Lower lobe of right lung (tissue), 2 donors: ENCODE measurements at regions not wholly inside any gene's neighbourhood (a gene's known extent, or its start where the extent isn't known, plus 50 kb on each side); places are given as distances from the start of the nearest gene placed in this dataset.
"Not testable (repeated sequence)": the region's sequence is repeated elsewhere in the genome, so short reads cannot be mapped to it uniquely, and the experiment has no call there.

Source experiments
- ATAC-seq, 2 donors: fragments of 200-7000 bp; cut with Tn5 transposase; one replicate each; pipeline ENCODE4 v1.9.1; 2020 to 2022; ENCODE audit warnings: mild to moderate bottlenecking in 2 of 2, moderate library complexity in 2 of 2
- DNase-seq: peaks from one replicate; pipeline ENCODE4 v3.0.0-alpha.2; 2020
- H3K27ac ChIP-seq: fragments of 200-600 bp; one replicate; pipeline ENCODE4 v1.8.0; 2022
- H3K27me3 ChIP-seq: fragments of 200-600 bp; one replicate; pipeline ENCODE4 v1.8.0; 2022; ENCODE audit warnings: low read depth
- H3K36me3 ChIP-seq: fragments of 200-600 bp; one replicate; pipeline ENCODE4 v1.8.0; 2022; ENCODE audit warnings: mild to moderate bottlenecking
- H3K4me1 ChIP-seq: fragments of 200-600 bp; one replicate; pipeline ENCODE4 v1.8.0; 2022
- H3K4me3 ChIP-seq: fragments of 200-600 bp; one replicate; pipeline ENCODE4 v1.8.0; 2022; ENCODE audit warnings: mild to moderate bottlenecking
- H3K9me3 ChIP-seq: fragments of 200-600 bp; one replicate; pipeline ENCODE4 v1.8.0; 2022
- intact Hi-C: fragments of 100-400 bp; cut with DNase I; formaldehyde crosslinking; loops from one replicate; pipeline ENCODE4 v1.11.0; 2022
- TF ChIP-seq, protein P1 (sequence below): fragments of 200-600 bp; IDR thresholded peaks from one replicate; pipeline ENCODE4 v1.8.0; 2022; ENCODE audit warnings: antibody characterized with exemption, mild to moderate bottlenecking
- donor health status: DM: no; HTN: yes; CAD: no; lungs with severe emphysema.

DNA sequence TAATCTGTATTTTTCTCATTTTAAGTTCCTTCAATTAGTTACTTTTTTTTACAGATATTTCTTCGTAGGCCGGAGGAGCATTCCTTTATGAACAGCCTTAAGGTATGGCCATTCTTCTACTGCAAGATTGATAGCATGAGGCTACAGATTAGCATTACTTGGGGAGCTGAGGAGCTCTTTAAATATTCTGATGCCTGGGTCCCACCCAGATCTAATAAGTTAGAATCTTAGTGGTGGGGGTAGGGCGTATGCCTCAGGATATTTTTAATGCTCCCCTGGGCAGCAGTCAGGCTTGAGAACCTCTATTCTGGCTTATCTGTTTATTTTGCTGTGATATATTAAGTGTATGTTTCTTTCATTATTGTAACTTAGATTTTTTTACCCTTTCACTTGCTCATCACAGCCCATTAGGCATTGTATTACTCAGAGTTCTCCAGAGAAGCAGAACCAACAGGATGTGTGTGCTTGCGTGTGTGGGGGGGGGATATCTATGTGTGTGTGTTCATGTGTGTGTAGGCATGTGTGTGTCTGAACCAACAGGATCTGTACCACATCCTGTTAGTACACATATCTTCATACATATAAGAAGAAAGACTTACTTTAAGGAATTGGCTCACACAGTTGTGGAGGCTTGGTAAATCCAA lies 91.8 kb upstream of the MTAP start:
- no peak for DNase-seq
- Histone ChIP-seq H3K4me3 (no peak overlapping the region), H3K4me1 (no peaks in the 10 kb centered on the region), H3K27ac (no peak overlapping the region), H3K27me3 (no peaks in the 10 kb centered on the region), H3K9me3 (no peaks in the 10 kb centered on the region), H3K36me3 (no peaks in the 10 kb centered on the region)
- intact Hi-C loops, result no loop called here
- no peak for ATAC-seq
- TF ChIP-seq, protein P1, sequence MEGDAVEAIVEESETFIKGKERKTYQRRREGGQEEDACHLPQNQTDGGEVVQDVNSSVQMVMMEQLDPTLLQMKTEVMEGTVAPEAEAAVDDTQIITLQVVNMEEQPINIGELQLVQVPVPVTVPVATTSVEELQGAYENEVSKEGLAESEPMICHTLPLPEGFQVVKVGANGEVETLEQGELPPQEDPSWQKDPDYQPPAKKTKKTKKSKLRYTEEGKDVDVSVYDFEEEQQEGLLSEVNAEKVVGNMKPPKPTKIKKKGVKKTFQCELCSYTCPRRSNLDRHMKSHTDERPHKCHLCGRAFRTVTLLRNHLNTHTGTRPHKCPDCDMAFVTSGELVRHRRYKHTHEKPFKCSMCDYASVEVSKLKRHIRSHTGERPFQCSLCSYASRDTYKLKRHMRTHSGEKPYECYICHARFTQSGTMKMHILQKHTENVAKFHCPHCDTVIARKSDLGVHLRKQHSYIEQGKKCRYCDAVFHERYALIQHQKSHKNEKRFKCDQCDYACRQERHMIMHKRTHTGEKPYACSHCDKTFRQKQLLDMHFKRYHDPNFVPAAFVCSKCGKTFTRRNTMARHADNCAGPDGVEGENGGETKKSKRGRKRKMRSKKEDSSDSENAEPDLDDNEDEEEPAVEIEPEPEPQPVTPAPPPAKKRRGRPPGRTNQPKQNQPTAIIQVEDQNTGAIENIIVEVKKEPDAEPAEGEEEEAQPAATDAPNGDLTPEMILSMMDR, result no peak

GRCh38 chr9:21711504-21711903 lies 90.9 kb upstream of the MTAP start:
- H3K27me3 ChIP-seq, result peaks cover under 1% of the 10 kb centered on the region
- DNase-seq (no peak), ATAC-seq (no peak)
- TF ChIP-seq, protein P1, result no peak
- H3K4me3 ChIP-seq, result no peak overlapping the region
- no peak overlapping the region for H3K27ac ChIP-seq
- H3K4me1 ChIP-seq, result no peaks in the 10 kb centered on the region
- H3K36me3 ChIP-seq, result no peaks in the 10 kb centered on the region
- no peaks in the 10 kb centered on the region for H3K9me3 ChIP-seq
- intact Hi-C loops, result no loop called here

DNA sequence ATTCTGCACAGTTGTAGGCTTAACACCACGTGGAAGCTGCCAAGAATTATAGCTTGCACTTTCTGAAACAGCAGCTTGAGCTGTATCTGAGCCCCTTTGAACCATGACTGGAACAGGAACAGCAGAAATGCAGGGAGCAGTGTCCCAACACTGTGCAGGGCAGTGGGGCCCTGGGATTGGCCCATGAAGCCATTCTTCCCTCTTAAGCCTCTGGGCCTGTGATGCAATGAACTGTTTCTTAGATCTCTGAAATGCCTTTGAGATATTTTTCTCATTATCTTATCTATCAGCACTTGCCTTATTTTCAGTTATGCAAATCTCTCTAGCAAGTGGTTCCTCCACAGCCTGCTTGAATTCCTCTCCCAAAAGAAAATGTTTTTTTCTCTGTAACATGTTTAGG lies 87.0 kb upstream of the MTAP start:
- Histone ChIP-seq H3K27me3 (peaks cover 27% of the 10 kb centered on the region), H3K27ac (no peak overlapping the region), H3K9me3 (no peaks in the 10 kb centered on the region), H3K4me3 (no peak overlapping the region), H3K4me1 (no peaks in the 10 kb centered on the region), H3K36me3 (no peaks in the 10 kb centered on the region)
- DNase-seq, result no peak
- TF ChIP-seq, protein P1, result no peak
- intact Hi-C loops, result no loop called here
- no peak for ATAC-seq

GRCh38 chr9:21720758-21721157 lies 81.7 kb upstream of the MTAP start:
- Histone ChIP-seq H3K36me3 (no peaks in the 10 kb centered on the region), H3K27ac (no peak overlapping the region), H3K4me1 (no peaks in the 10 kb centered on the region), H3K27me3 (peaks cover 34% of the 10 kb centered on the region), H3K9me3 (no peaks in the 10 kb centered on the region), H3K4me3 (no peak overlapping the region)
- DNase-seq, result no peak
- intact Hi-C loops, result no loop called here
- ATAC-seq, result no peak
- TF ChIP-seq, protein P1, result no peak

GRCh38 chr9:21727411-21727810 lies 75.0 kb upstream of the MTAP start:
- H3K27me3 ChIP-seq, H3K9me3 ChIP-seq, H3K27ac ChIP-seq, H3K4me1 ChIP-seq, DNase-seq, ATAC-seq, H3K36me3 ChIP-seq, intact Hi-C loops, H3K4me3 ChIP-seq: not testable (repeated sequence)

- Histone ChIP-seq H3K27me3 (peaks cover 9% of the 10 kb centered on the region), H3K4me3 (no peak overlapping the region), H3K36me3 (no peaks in the 10 kb centered on the region), H3K4me1 (no peaks in the 10 kb centered on the region), H3K27ac (no peak overlapping the region), H3K9me3 (no peaks in the 10 kb centered on the region)
- DNase-seq (no peak), ATAC-seq (no peak)
- intact Hi-C loops, result no loop called here
- TF ChIP-seq, protein P1, result no peak
These were observed 73.7 kb upstream of the MTAP start for GRCh38 chr9:21728781-21729180.
